Sigmoid colon (tissue), 4 donors: ENCODE measurements at regions not wholly inside any gene's neighbourhood (a gene's known extent, or its start where the extent isn't known, plus 50 kb on each side); places are given as distances from the start of the nearest gene placed in this dataset.

Experiments
- CTCF ChIP-seq, 4 experiments: fragments of 450-650 bp in 3 of 4; fragments of 200-600 bp in 1 of 4; IDR thresholded peaks; one replicate each; pipeline ENCODE4 v1.5.1; 2016 to 2019; ENCODE audit warnings: antibody characterized with exemption in 4 of 4, mild to moderate bottlenecking in 3 of 4, moderate library complexity in 2 of 4
- EP300 ChIP-seq, 4 donors: sonication (generic); formaldehyde crosslinking; IDR thresholded peaks; one replicate each; pipeline ENCODE4 v1.6.1; 2017; ENCODE audit warnings: antibody characterized with exemption in 4 of 4
- POLR2A ChIP-seq, 2 donors: fragments of 450-650 bp; IDR thresholded peaks; one replicate each; pipeline ENCODE4 v1.6.1; 2016; ENCODE audit warnings: antibody characterized with exemption in 2 of 2, mild to moderate bottlenecking in 2 of 2, moderate library complexity in 2 of 2
- POLR2AphosphoS5 ChIP-seq, 4 donors: sonication (generic); formaldehyde crosslinking; IDR thresholded peaks; one replicate each; pipeline ENCODE4 v1.6.1; 2017; ENCODE audit warnings: antibody characterized with exemption in 4 of 4

GRCh38 chr6:48236375-48236774, 125.4 kb upstream of the PTCHD4 start:
- TF ChIP-seq POLR2A (IDR thresholded peaks at IDR 0.05), result no peak
- TF ChIP-seq CTCF (IDR thresholded peaks at IDR 0.05), result no peak
- TF ChIP-seq POLR2AphosphoS5 (IDR thresholded peaks at IDR 0.05), result no peak
- TF ChIP-seq EP300 (IDR thresholded peaks at IDR 0.05), result no peak
